Endothelial cell of umbilical vein (primary cell): ENCODE measurements at regions not wholly inside any gene's neighbourhood (a gene's known extent, or its start where the extent isn't known, plus 50 kb on each side); places are given as distances from the start of the nearest gene placed in this dataset.

Experiments
- CTCF ChIP-seq, 2 donors: IDR thresholded peaks; 1 replicate in 1 of 2; 2 replicates in 1 of 2; pipeline ENCODE4 v1.5.1; 2011; ENCODE audit warnings: low read length in 2 of 2, mild to moderate bottlenecking in 2 of 2, moderate library complexity in 2 of 2, control low read depth in 1 of 2, inconsistent platforms in 1 of 2, low read depth in 1 of 2; ENCODE audit not compliant: insufficient read depth in 1 of 2; ENCODE audit errors: extremely low read depth in 1 of 2
- EZH2 ChIP-seq: IDR thresholded peaks from 2 replicates; pipeline ENCODE4 v1.6.1; 2012; ENCODE audit warnings: borderline replicate concordance, low read depth, mild to moderate bottlenecking, moderate library complexity, low read length, inconsistent platforms; ENCODE audit not compliant: severe bottlenecking
- FOS ChIP-seq: IDR thresholded peaks from 2 replicates; pipeline ENCODE4 v1.6.1; 2011; ENCODE audit warnings: mild to moderate bottlenecking, low read length, moderate library complexity, borderline replicate concordance; ENCODE audit not compliant: insufficient read depth
- JUN ChIP-seq: IDR thresholded peaks from 2 replicates; pipeline ENCODE4 v1.6.1; 2011; ENCODE audit warnings: borderline replicate concordance, low read depth; ENCODE audit not compliant: insufficient read length, insufficient read depth
- MAX ChIP-seq: IDR thresholded peaks from 2 replicates; pipeline ENCODE4 v1.6.1; 2011; ENCODE audit not compliant: insufficient read depth, insufficient read length
- MYC ChIP-seq: IDR thresholded peaks from one replicate; pipeline ENCODE4 v1.6.1; 2011; ENCODE audit warnings: mild to moderate bottlenecking, low read depth, low read length
- POLR2A ChIP-seq: IDR thresholded peaks from 2 replicates; pipeline ENCODE4 v1.6.1; 2012; ENCODE audit warnings: low read depth, mild to moderate bottlenecking, control low read depth, low read length
- POLR2AphosphoS5 ChIP-seq: IDR thresholded peaks from 2 replicates; pipeline ENCODE4 v1.6.1; 2012; ENCODE audit warnings: low read depth, mild to moderate bottlenecking, control low read depth, low read length, moderate library complexity; ENCODE audit not compliant: insufficient read depth

- TF ChIP-seq POLR2AphosphoS5 (no peak), CTCF (IDR thresholded peaks at IDR 0.05; ENCODE audit: extremely low read depth in 1 of 2, insufficient read depth in 1 of 2, low read depth in 1 of 2, low read length in 2 of 2) (no peak), POLR2A (no peak), MAX (no peak), FOS (no peak), EZH2 (no peak), JUN (no peak), MYC (no peak)
Observed at GRCh38 chr13:90253806-90254205, 1093.7 kb upstream of the MIR17HG start.
